ENCODE measurements at regions not wholly inside any gene's neighbourhood (a gene's known extent, or its start where the extent isn't known, plus 50 kb on each side); places are given as distances from the start of the nearest gene placed in this dataset.

GRCh38 chr1:208759255-208759654 lies 515.1 kb upstream of the PLXNA2 start:
- no peak overlapping the region for H3K27ac Mint-ChIP-seq (ENCODE audit: unreplicated experiment)
- TF ChIP-seq EZH2 (IDR thresholded peaks at IDR 0.05; ENCODE audit: insufficient read depth, low read length), result no peak
- TF ChIP-seq CTCF (IDR thresholded peaks at IDR 0.05; ENCODE audit: insufficient read depth, low read depth, low read length), result no peak
- H3K27ac ChIP-seq (ENCODE audit: low read depth, low read length), result no peak overlapping the region
- H4K20me1 ChIP-seq (ENCODE audit: insufficient read depth, low read length), result no peaks in the 10 kb centered on the region
- H3K9ac ChIP-seq (ENCODE audit: low read length), result no peak overlapping the region
- H3K27me3 Mint-ChIP-seq (ENCODE audit: low read depth, unreplicated experiment), result no peaks in the 10 kb centered on the region
- no peak overlapping the region for H3K4me3 Mint-ChIP-seq (ENCODE audit: unreplicated experiment)
- no peaks in the 10 kb centered on the region for H3K79me2 ChIP-seq (ENCODE audit: insufficient read depth, low read length)
- H3K9me3 Mint-ChIP-seq (ENCODE audit: unreplicated experiment), result no peaks in the 10 kb centered on the region
- no peak overlapping the region for H2AFZ ChIP-seq (ENCODE audit: low read depth, low read length)
- no peaks in the 10 kb centered on the region for H3K27me3 ChIP-seq (ENCODE audit: insufficient read depth, low read length)
- no peak overlapping the region for H3K4me3 ChIP-seq (ENCODE audit: insufficient read depth, low read depth, low read length)
- no peak for FAIRE-seq
- no peaks in the 10 kb centered on the region for H3K9me3 ChIP-seq (ENCODE audit: insufficient read depth, low read depth, low read length)
- DNase-seq (ENCODE audit: low read depth), result no peak
- H3K36me3 ChIP-seq (ENCODE audit: insufficient read depth, low read length), result no peaks in the 10 kb centered on the region
- no peaks in the 10 kb centered on the region for H3K4me1 ChIP-seq (ENCODE audit: insufficient read depth, low read length)
- peaks cover 4% of the 10 kb centered on the region for H3K4me1 Mint-ChIP-seq (ENCODE audit: low read depth, unreplicated experiment)
- no peak overlapping the region for H3K4me2 ChIP-seq (ENCODE audit: low read length)
- no peaks in the 10 kb centered on the region for H3K36me3 Mint-ChIP-seq (ENCODE audit: low read depth, unreplicated experiment)

GRCh38 chr1:208763971-208764370 lies 519.8 kb upstream of the PLXNA2 start:
- H3K4me3 Mint-ChIP-seq (ENCODE audit: unreplicated experiment), result no peak overlapping the region
- no peak overlapping the region for H3K9ac ChIP-seq (ENCODE audit: low read length)
- H3K4me3 ChIP-seq (ENCODE audit: insufficient read depth, low read depth, low read length), result no peak overlapping the region
- H3K4me1 ChIP-seq (ENCODE audit: insufficient read depth, low read length), result no peaks in the 10 kb centered on the region
- no peaks in the 10 kb centered on the region for H3K9me3 Mint-ChIP-seq (ENCODE audit: unreplicated experiment)
- no peak overlapping the region for H3K27ac ChIP-seq (ENCODE audit: low read depth, low read length)
- H2AFZ ChIP-seq (ENCODE audit: low read depth, low read length), result no peak overlapping the region
- H3K79me2 ChIP-seq (ENCODE audit: insufficient read depth, low read length), result no peaks in the 10 kb centered on the region
- H4K20me1 ChIP-seq (ENCODE audit: insufficient read depth, low read length), result no peaks in the 10 kb centered on the region
- H3K4me2 ChIP-seq (ENCODE audit: low read length), result no peak overlapping the region
- FAIRE-seq, result no peak
- no peak for TF ChIP-seq CTCF (IDR thresholded peaks at IDR 0.05; ENCODE audit: insufficient read depth, low read depth, low read length)
- no peak for TF ChIP-seq EZH2 (IDR thresholded peaks at IDR 0.05; ENCODE audit: insufficient read depth, low read length)
- no peaks in the 10 kb centered on the region for H3K9me3 ChIP-seq (ENCODE audit: insufficient read depth, low read depth, low read length)
- H3K27me3 ChIP-seq (ENCODE audit: insufficient read depth, low read length), result no peaks in the 10 kb centered on the region
- H3K27ac Mint-ChIP-seq (ENCODE audit: unreplicated experiment), result no peak overlapping the region
- H3K27me3 Mint-ChIP-seq (ENCODE audit: low read depth, unreplicated experiment), result no peaks in the 10 kb centered on the region
- no peaks in the 10 kb centered on the region for H3K36me3 Mint-ChIP-seq (ENCODE audit: low read depth, unreplicated experiment)
- no peaks in the 10 kb centered on the region for H3K36me3 ChIP-seq (ENCODE audit: insufficient read depth, low read length)
- H3K4me1 Mint-ChIP-seq (ENCODE audit: low read depth, unreplicated experiment), result peaks cover 4% of the 10 kb centered on the region
- no peak for DNase-seq (ENCODE audit: low read depth)

- H3K4me1 Mint-ChIP-seq (ENCODE audit: low read depth, unreplicated experiment), result no peaks in the 10 kb centered on the region
- no peak for DNase-seq (ENCODE audit: low read depth)
- no peak overlapping the region for H3K4me3 ChIP-seq (ENCODE audit: insufficient read depth, low read depth, low read length)
- no peak overlapping the region for H3K9ac ChIP-seq (ENCODE audit: low read length)
- no peak overlapping the region for H2AFZ ChIP-seq (ENCODE audit: low read depth, low read length)
- H3K4me2 ChIP-seq (ENCODE audit: low read length), result no peak overlapping the region
- H3K36me3 Mint-ChIP-seq (ENCODE audit: low read depth, unreplicated experiment), result no peaks in the 10 kb centered on the region
- FAIRE-seq, result no peak
- H3K4me1 ChIP-seq (ENCODE audit: insufficient read depth, low read length), result no peaks in the 10 kb centered on the region
- H3K36me3 ChIP-seq (ENCODE audit: insufficient read depth, low read length), result no peaks in the 10 kb centered on the region
- H3K27ac Mint-ChIP-seq (ENCODE audit: unreplicated experiment), result no peak overlapping the region
- no peak overlapping the region for H3K27ac ChIP-seq (ENCODE audit: low read depth, low read length)
- TF ChIP-seq EZH2 (IDR thresholded peaks at IDR 0.05; ENCODE audit: insufficient read depth, low read length), result no peak
- TF ChIP-seq CTCF (IDR thresholded peaks at IDR 0.05; ENCODE audit: insufficient read depth, low read depth, low read length), result no peak
- no peaks in the 10 kb centered on the region for H3K27me3 Mint-ChIP-seq (ENCODE audit: low read depth, unreplicated experiment)
- H3K9me3 ChIP-seq (ENCODE audit: insufficient read depth, low read depth, low read length), result no peaks in the 10 kb centered on the region
- no peaks in the 10 kb centered on the region for H4K20me1 ChIP-seq (ENCODE audit: insufficient read depth, low read length)
- H3K27me3 ChIP-seq (ENCODE audit: insufficient read depth, low read length), result no peaks in the 10 kb centered on the region
- no peaks in the 10 kb centered on the region for H3K9me3 Mint-ChIP-seq (ENCODE audit: unreplicated experiment)
- H3K4me3 Mint-ChIP-seq (ENCODE audit: unreplicated experiment), result no peak overlapping the region
- H3K79me2 ChIP-seq (ENCODE audit: insufficient read depth, low read length), result no peaks in the 10 kb centered on the region
These were observed 522.6 kb upstream of the PLXNA2 start for GRCh38 chr1:208766832-208767231.
